Trophoblast cell (in vitro differentiated cells and primary cell): ENCODE measurements at regions not wholly inside any gene's neighbourhood (a gene's known extent, or its start where the extent isn't known, plus 50 kb on each side); places are given as distances from the start of the nearest gene placed in this dataset.

Source experiments
- DNase-seq, 2 donors: peaks; one replicate each; pipeline ENCODE4 v3.0.0-alpha.2; 2016
- H2AFZ ChIP-seq: 2 replicates; pipeline ENCODE4 v1.6.1; 2013; ENCODE audit warnings: low read length, moderate library complexity, mild to moderate bottlenecking; ENCODE audit not compliant: insufficient read depth, poor library complexity
- H2AK5ac ChIP-seq: 2 replicates; pipeline ENCODE4 v1.6.1; 2013; ENCODE audit warnings: mild to moderate bottlenecking, low read length
- H2BK120ac ChIP-seq: 2 replicates; pipeline ENCODE4 v1.6.1; 2013; ENCODE audit warnings: low read length, mild to moderate bottlenecking, moderate library complexity; ENCODE audit not compliant: insufficient read depth, poor library complexity
- H2BK12ac ChIP-seq: 2 replicates; pipeline ENCODE4 v1.6.1; 2013; ENCODE audit warnings: mild to moderate bottlenecking, low read length, moderate library complexity
- H2BK5ac ChIP-seq: 2 replicates; pipeline ENCODE4 v1.6.1; 2013; ENCODE audit warnings: low read length, low read depth, moderate library complexity, mild to moderate bottlenecking; ENCODE audit not compliant: poor library complexity
- H3K14ac ChIP-seq: 2 replicates; pipeline ENCODE4 v1.6.1; 2013; ENCODE audit warnings: mild to moderate bottlenecking, low read length
- H3K18ac ChIP-seq: 2 replicates; pipeline ENCODE4 v1.6.1; 2013; ENCODE audit warnings: mild to moderate bottlenecking, low read length
- H3K23ac ChIP-seq: 2 replicates; pipeline ENCODE4 v1.6.1; 2013; ENCODE audit warnings: low read length
- H3K27ac ChIP-seq: 2 replicates; pipeline ENCODE4 v1.5.1; 2013; ENCODE audit warnings: low read depth, mild to moderate bottlenecking, inconsistent platforms, low read length, moderate library complexity
- H3K27me3 ChIP-seq: 2 replicates; pipeline ENCODE4 v1.6.1; 2013; ENCODE audit warnings: inconsistent platforms, mild to moderate bottlenecking, low read length, moderate library complexity; ENCODE audit not compliant: insufficient read depth
- H3K36me3 ChIP-seq, 2 experiments: 1 replicate in 1 of 2; 2 replicates in 1 of 2; pipeline ENCODE4 v1.6.1; 2013; ENCODE audit warnings: low read length in 2 of 2, mild to moderate bottlenecking in 2 of 2, moderate library complexity in 1 of 2; ENCODE audit not compliant: insufficient read depth in 2 of 2, control insufficient read depth in 1 of 2
- H3K4ac ChIP-seq: 2 replicates; pipeline ENCODE4 v1.6.1; 2013; ENCODE audit warnings: low read depth, mild to moderate bottlenecking, low read length, moderate library complexity
- H3K4me1 ChIP-seq, 2 experiments: 1 replicate in 1 of 2; 2 replicates in 1 of 2; pipeline ENCODE4 v1.6.1; 2013; ENCODE audit warnings: low read length in 2 of 2, mild to moderate bottlenecking in 2 of 2, moderate library complexity in 1 of 2; ENCODE audit not compliant: insufficient read depth in 2 of 2, control insufficient read depth in 1 of 2
- H3K4me2 ChIP-seq: 2 replicates; pipeline ENCODE4 v1.6.1; 2013; ENCODE audit warnings: inconsistent platforms, mild to moderate bottlenecking, low read length, moderate library complexity
- H3K4me3 ChIP-seq: 2 replicates; pipeline ENCODE4 v1.5.1; 2013; ENCODE audit warnings: mild to moderate bottlenecking, low read depth, low read length, inconsistent platforms
- H3K79me1 ChIP-seq: one replicate; pipeline ENCODE4 v1.6.1; 2013; ENCODE audit warnings: low read length
- H3K79me2 ChIP-seq: 2 replicates; pipeline ENCODE4 v1.6.1; 2013; ENCODE audit warnings: low read length, mild to moderate bottlenecking; ENCODE audit not compliant: control insufficient read depth, insufficient read depth, poor library complexity
- H3K9ac ChIP-seq: 2 replicates; pipeline ENCODE4 v1.6.1; 2013; ENCODE audit warnings: mild to moderate bottlenecking, low read length
- H3K9me3 ChIP-seq: 2 replicates; pipeline ENCODE4 v1.6.1; 2013; ENCODE audit warnings: low read depth, mild to moderate bottlenecking, control low read depth, inconsistent platforms, low read length; ENCODE audit not compliant: insufficient read depth
- H4K12ac ChIP-seq: 2 replicates; pipeline ENCODE4 v1.6.1; 2013; ENCODE audit warnings: low read depth, mild to moderate bottlenecking, low read length, moderate library complexity
- H4K8ac ChIP-seq: 2 replicates; pipeline ENCODE4 v1.6.1; 2013; ENCODE audit warnings: low read depth, mild to moderate bottlenecking, low read length, moderate library complexity
- H4K91ac ChIP-seq: one replicate; pipeline ENCODE4 v1.6.1; 2013; ENCODE audit warnings: low read depth, mild to moderate bottlenecking, low read length, moderate library complexity
- WGBS: extraction: QIAGEN DNeasy Blood & Tissue Kit; methylation state at CpG from one replicate; pipeline ENCODE4 v1.1.7; 2013; ENCODE audit warnings: missing lambda C conversion rate; ENCODE audit not compliant: insufficient read length, insufficient coverage; ENCODE audit errors: extremely low coverage; 5-methylcytosine and 5-hydroxymethylcytosine counted together

GRCh38 chr3:27577504-27577903 lies 93.3 kb upstream of the SLC4A7 start:
- Histone ChIP-seq H4K8ac (no peak overlapping the region), H3K27me3 (no peaks in the 10 kb centered on the region)
- WGBS, result no CpG with 5 or more reads among the region's 5 CpGs

GRCh38 chr3:27576171-27576570 lies 92.0 kb upstream of the SLC4A7 start:
- no peak overlapping the region for H3K4ac ChIP-seq
- no peak for DNase-seq
- no peaks in the 10 kb centered on the region for H3K36me3 ChIP-seq
- no peak overlapping the region for H4K91ac ChIP-seq
- no peak overlapping the region for H3K9ac ChIP-seq
- no peak overlapping the region for H2AFZ ChIP-seq
- no CpG with 5 or more reads among the region's 3 CpGs for WGBS
- H2BK12ac ChIP-seq, result no peak overlapping the region
- H2BK5ac ChIP-seq, result no peak overlapping the region
- H3K79me2 ChIP-seq, result no peaks in the 10 kb centered on the region
- H3K27ac ChIP-seq, result no peak overlapping the region
- no peak overlapping the region for H3K14ac ChIP-seq
- no peak overlapping the region for H3K4me3 ChIP-seq
- no peaks in the 10 kb centered on the region for H3K9me3 ChIP-seq
- H4K12ac ChIP-seq, result no peak overlapping the region
- no peak overlapping the region for H2BK120ac ChIP-seq
- H2AK5ac ChIP-seq, result no peak overlapping the region
- no peaks in the 10 kb centered on the region for H3K79me1 ChIP-seq
- H3K23ac ChIP-seq, result no peak overlapping the region
- no peaks in the 10 kb centered on the region for H3K27me3 ChIP-seq
- no peak overlapping the region for H3K4me2 ChIP-seq
- H3K4me1 ChIP-seq, result no peaks in the 10 kb centered on the region
- H3K18ac ChIP-seq, result no peak overlapping the region
- H4K8ac ChIP-seq, result no peak overlapping the region

More at GRCh38 chr3:27577504-27577903, 93.3 kb upstream of the SLC4A7 start:
- no peak overlapping the region for H2BK5ac ChIP-seq
- no peak overlapping the region for H3K9ac ChIP-seq
- H3K4me3 ChIP-seq, result no peak overlapping the region
- DNase-seq, result no peak
- no peaks in the 10 kb centered on the region for H3K79me1 ChIP-seq
- H2AK5ac ChIP-seq, result no peak overlapping the region
- no peaks in the 10 kb centered on the region for H3K79me2 ChIP-seq
- H3K18ac ChIP-seq, result no peak overlapping the region
- no peak overlapping the region for H2BK120ac ChIP-seq
- no peak overlapping the region for H4K12ac ChIP-seq
- H3K4me1 ChIP-seq, result no peaks in the 10 kb centered on the region
- no peaks in the 10 kb centered on the region for H3K9me3 ChIP-seq
- no peak overlapping the region for H2BK12ac ChIP-seq
- H3K4me2 ChIP-seq, result no peak overlapping the region
- no peaks in the 10 kb centered on the region for H3K36me3 ChIP-seq
- no peak overlapping the region for H3K23ac ChIP-seq
- H4K91ac ChIP-seq, result no peak overlapping the region
- H3K4ac ChIP-seq, result no peak overlapping the region
- no peak overlapping the region for H3K14ac ChIP-seq
- H2AFZ ChIP-seq, result no peak overlapping the region
- H3K27ac ChIP-seq, result no peak overlapping the region

- Histone ChIP-seq H3K27me3 (no peaks in the 10 kb centered on the region), H3K14ac (no peak overlapping the region), H2AK5ac (no peak overlapping the region), H3K4me2 (no peak overlapping the region), H3K9ac (no peak overlapping the region), H4K8ac (no peak overlapping the region), H3K79me1 (no peaks in the 10 kb centered on the region), H3K18ac (no peak overlapping the region), H3K36me3 (no peaks in the 10 kb centered on the region), H3K79me2 (no peaks in the 10 kb centered on the region), H4K12ac (no peak overlapping the region), H3K9me3 (no peaks in the 10 kb centered on the region), H2AFZ (no peak overlapping the region), H3K23ac (no peak overlapping the region), H2BK5ac (no peak overlapping the region), H2BK12ac (no peak overlapping the region), H3K4ac (no peak overlapping the region), H2BK120ac (no peak overlapping the region), H4K91ac (no peak overlapping the region), H3K4me3 (no peak overlapping the region), H3K27ac (no peak overlapping the region), H3K4me1 (no peaks in the 10 kb centered on the region)
- no peak for DNase-seq
- WGBS, result no CpG with 5 or more reads among the region's 3 CpGs
Measured at GRCh38 chr3:27575499-27575898, 91.3 kb upstream of the SLC4A7 start.

GRCh38 chr3:27574438-27574795 lies 90.2 kb upstream of the SLC4A7 start:
- no peaks in the 10 kb centered on the region for H3K9me3 ChIP-seq
- H4K8ac ChIP-seq, result no peak overlapping the region
- no peak overlapping the region for H2BK5ac ChIP-seq
- H3K27ac ChIP-seq, result no peak overlapping the region
- H3K79me1 ChIP-seq, result no peaks in the 10 kb centered on the region
- no peak for DNase-seq
- WGBS, result no CpG with 5 or more reads among the region's 6 CpGs
- H4K12ac ChIP-seq, result no peak overlapping the region
- no peak overlapping the region for H2BK12ac ChIP-seq
- H3K4me1 ChIP-seq, result no peaks in the 10 kb centered on the region
- no peak overlapping the region for H3K4me3 ChIP-seq
- no peak overlapping the region for H3K4me2 ChIP-seq
- no peak overlapping the region for H2BK120ac ChIP-seq
- H3K14ac ChIP-seq, result no peak overlapping the region
- no peak overlapping the region for H4K91ac ChIP-seq
- H3K36me3 ChIP-seq, result no peaks in the 10 kb centered on the region
- no peaks in the 10 kb centered on the region for H3K27me3 ChIP-seq
- no peak overlapping the region for H3K4ac ChIP-seq
- H2AFZ ChIP-seq, result no peak overlapping the region
- H3K9ac ChIP-seq, result no peak overlapping the region
- H2AK5ac ChIP-seq, result no peak overlapping the region
- H3K79me2 ChIP-seq, result no peaks in the 10 kb centered on the region
- H3K18ac ChIP-seq, result no peak overlapping the region
- H3K23ac ChIP-seq, result no peak overlapping the region
